ENCODE measurements at regions not wholly inside any gene's neighbourhood (a gene's known extent, or its start where the extent isn't known, plus 50 kb on each side); places are given as distances from the start of the nearest gene placed in this dataset.

DNA sequence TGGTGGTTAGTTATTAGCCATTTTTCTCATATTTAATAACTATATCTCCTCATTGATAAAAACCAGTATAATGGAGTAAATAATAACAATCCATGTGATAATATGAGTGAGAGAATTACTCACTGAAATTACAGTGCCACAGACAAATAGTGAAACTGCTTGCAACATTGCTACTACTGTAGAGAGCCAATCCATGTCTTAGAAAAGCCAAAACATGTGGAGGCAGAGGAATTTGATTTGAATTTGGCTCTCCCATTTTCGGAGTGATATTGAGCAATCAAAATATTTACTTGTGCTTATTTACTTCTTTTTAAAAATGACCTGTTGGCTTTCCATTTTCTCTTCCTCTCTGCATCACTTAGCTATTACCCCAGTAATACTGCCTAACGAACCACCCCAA is 288.3 kb upstream of the TCF4 start:
- Mint-ChIP-seq H3K27me3 (no peaks in the 10 kb centered on the region), H3K27ac (no peak overlapping the region), H3K9me3 (ENCODE audit: low read depth) (peaks cover 5% of the 10 kb centered on the region), H3K4me1 (no peaks in the 10 kb centered on the region), H3K4me3 (no peak overlapping the region), H3K36me3 (no peaks in the 10 kb centered on the region)
- CTCF ChIA-PET, result no interaction called here
- DNase-seq, result no peak
- ATAC-seq, result no peak

DNA sequence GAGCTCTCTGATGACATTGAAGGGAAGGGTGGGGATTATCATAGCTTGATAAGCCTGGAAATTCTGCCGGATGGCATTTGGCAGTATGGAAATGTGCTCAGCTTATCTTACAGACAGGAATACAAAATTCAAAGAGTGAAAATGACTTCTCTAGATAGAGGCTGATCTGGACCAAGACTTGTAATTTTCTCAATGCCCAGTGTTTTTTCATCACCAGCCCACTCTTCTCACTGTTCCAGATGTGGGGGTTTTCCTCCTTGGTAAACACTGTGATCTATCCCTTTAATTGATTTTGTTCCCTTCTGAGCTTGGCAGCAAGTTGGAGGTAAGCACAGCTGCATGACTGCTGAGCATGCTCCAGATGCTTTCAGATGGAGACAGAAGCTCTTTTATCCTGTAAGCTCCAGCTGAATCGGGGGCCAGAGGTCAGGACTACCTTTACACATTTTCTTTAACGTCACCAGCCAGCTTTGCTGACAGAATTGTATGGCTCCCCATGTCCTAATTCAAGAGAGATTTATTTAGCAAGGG is 287.4 kb upstream of the TCF4 start:
- CTCF ChIA-PET, result no interaction called here
- ATAC-seq, result no peak

DNA sequence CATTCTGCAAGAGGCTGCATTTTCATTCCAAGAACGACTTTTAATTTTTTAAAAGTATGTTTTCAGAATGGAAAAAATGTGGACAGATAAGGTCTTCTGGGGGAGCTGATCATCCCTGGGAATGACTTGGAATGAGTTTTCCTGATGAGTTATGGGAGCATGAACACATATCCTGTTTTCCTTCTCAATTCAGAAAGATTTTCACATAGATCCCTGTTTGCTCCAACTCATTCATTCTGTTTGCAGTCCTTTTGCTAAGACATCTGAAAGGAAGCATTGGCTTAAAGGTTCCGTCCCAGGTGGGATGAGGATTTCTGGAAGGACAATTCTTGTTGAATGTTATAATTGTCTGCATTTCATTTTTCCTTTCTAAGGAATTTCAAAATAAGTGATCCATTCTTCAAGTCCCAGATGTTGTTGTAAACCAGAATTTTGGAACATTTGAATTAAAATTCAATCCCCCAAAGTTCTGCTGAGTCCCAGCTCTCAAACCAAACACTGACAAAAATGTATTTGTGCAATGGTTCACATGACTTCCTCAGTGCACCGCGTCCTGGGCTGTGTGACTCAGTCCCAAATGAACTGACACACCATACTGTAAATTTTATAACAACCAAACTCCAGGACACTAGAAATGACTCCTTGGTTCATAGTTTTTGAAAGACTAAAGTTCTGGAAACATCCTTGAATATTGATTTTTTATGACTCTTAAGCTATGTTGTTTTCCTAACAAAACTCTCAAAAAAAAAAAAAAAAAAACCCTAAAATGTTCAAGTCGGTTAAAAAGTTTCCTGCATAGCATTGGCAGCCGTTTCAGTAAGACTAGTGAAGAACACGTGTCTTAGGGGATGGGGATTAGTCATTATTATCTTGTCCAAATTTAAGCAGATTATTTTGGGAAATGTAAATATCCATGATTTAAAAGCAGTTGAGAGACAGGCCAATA is 281.8 kb upstream of the TCF4 start:
- no peak for ATAC-seq
- H3K36me3 Mint-ChIP-seq, result no peaks in the 10 kb centered on the region
- no peaks in the 10 kb centered on the region for H3K27me3 Mint-ChIP-seq
- DNase-seq, result no peak
- peaks cover 6% of the 10 kb centered on the region for H3K9me3 Mint-ChIP-seq (ENCODE audit: low read depth)
- H3K27ac Mint-ChIP-seq, result no peak overlapping the region
- H3K4me3 Mint-ChIP-seq, result no peak overlapping the region
- CTCF ChIA-PET, result no interaction called here
- no peaks in the 10 kb centered on the region for H3K4me1 Mint-ChIP-seq

More for the DNA sequence above, 287.4 kb upstream of the TCF4 start:
- H3K27me3 Mint-ChIP-seq, result no peaks in the 10 kb centered on the region
- DNase-seq, result no peak
- H3K9me3 Mint-ChIP-seq (ENCODE audit: low read depth), result peaks cover 9% of the 10 kb centered on the region
- no peaks in the 10 kb centered on the region for H3K36me3 Mint-ChIP-seq
- H3K4me3 Mint-ChIP-seq, result no peak overlapping the region
- no peak overlapping the region for H3K27ac Mint-ChIP-seq
- H3K4me1 Mint-ChIP-seq, result no peaks in the 10 kb centered on the region

DNA sequence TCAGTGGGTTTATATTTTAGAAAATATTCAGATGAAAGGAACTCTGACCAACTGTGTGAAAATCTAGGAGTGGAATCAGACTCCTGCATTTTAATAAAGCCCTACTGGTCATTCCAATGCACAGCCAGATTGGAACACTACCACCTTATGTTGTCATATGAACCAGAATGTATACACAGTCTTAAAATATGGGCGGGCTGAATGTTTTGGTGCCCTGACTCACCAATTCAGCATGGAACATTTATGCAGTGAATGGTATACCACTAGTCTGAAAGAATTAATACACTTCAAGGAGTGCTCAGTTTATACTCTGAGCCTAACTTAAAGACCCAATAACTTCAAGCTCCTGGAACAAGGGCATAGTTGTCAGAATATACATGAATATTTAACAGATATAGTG is 280.9 kb upstream of the TCF4 start:
- Mint-ChIP-seq H3K36me3 (no peaks in the 10 kb centered on the region), H3K4me3 (no peak overlapping the region), H3K27ac (no peak overlapping the region), H3K9me3 (ENCODE audit: low read depth) (peaks cover 6% of the 10 kb centered on the region), H3K27me3 (no peaks in the 10 kb centered on the region), H3K4me1 (no peaks in the 10 kb centered on the region)
- ATAC-seq (no peak), DNase-seq (no peak)
- CTCF ChIA-PET, result no interaction called here

DNA sequence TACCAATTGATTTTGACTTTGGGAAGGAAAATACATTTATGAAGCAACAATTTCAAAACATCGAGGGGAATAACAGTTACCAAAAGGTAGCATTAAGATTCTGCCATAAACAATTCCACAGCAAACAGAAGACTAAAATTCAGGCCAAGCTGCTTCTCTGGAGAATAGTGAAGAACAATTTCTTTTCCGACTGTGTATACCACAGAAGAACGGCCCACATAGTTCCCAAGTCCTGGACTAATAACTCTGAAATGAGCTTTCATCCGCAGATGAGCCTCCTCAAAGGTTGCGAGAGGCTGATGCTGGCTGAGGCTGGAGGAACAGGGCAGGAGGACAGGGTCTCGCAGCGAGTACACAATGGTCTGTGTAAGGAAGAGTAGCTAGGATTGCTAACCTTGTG is 278.9 kb upstream of the TCF4 start:
- Mint-ChIP-seq H3K36me3 (no peaks in the 10 kb centered on the region), H3K4me3 (no peak overlapping the region), H3K9me3 (ENCODE audit: low read depth) (peaks cover 9% of the 10 kb centered on the region), H3K4me1 (no peaks in the 10 kb centered on the region), H3K27me3 (no peaks in the 10 kb centered on the region), H3K27ac (no peak overlapping the region)
- CTCF ChIA-PET, result no interaction called here
- ATAC-seq, result no peak
- no peak for DNase-seq

DNA sequence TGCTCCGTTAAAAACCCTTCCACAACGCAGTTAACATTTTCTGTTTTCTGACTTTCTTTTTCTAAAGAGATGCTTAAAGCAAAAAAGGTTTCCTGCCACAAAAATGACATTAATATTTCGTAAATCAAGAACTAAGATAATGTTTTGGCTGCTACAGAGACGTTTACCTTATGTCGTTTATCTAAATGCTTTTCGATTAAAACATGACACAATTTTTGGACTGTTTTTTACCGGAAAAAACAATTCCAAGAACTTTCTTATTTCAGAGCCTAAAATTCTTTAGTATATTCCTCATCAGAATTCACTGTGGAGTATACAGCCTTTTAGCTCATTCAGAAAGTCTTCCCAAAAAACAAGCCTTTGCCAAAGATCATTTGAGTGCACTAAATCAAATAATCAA is 278.0 kb upstream of the TCF4 start:
- Mint-ChIP-seq H3K4me3 (no peak overlapping the region), H3K36me3 (no peaks in the 10 kb centered on the region), H3K9me3 (ENCODE audit: low read depth) (peaks cover 9% of the 10 kb centered on the region), H3K4me1 (no peaks in the 10 kb centered on the region), H3K27me3 (no peaks in the 10 kb centered on the region), H3K27ac (no peak overlapping the region)
- no peak for ATAC-seq
- DNase-seq, result no peak
- CTCF ChIA-PET, result no interaction called here

DNA sequence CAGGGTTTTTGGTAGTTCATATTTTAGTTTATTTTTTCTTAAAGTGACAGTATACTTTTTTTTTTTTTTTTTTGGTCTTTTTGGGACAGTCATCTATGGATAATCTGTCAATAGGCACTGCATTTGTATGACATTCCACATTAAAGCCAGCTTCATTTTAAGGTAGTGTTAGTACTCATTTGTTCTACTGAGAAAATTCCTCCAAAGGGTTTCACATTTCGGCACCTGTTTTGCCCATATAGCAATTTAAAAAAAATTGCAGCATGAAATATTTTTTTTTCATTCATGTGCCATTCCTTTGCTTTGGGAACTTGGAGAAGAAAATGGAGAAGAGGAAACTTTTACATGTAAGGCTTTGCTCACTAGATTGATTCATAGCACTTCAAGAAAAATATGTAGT is 276.3 kb upstream of the TCF4 start:
- H3K27me3 Mint-ChIP-seq, result no peaks in the 10 kb centered on the region
- DNase-seq (no peak), ATAC-seq (no peak)
- no peaks in the 10 kb centered on the region for H3K36me3 Mint-ChIP-seq
- H3K4me1 Mint-ChIP-seq, result no peaks in the 10 kb centered on the region
- H3K4me3 Mint-ChIP-seq, result no peak overlapping the region
- CTCF ChIA-PET, result no interaction called here
- H3K27ac Mint-ChIP-seq, result no peak overlapping the region
- peaks cover 8% of the 10 kb centered on the region for H3K9me3 Mint-ChIP-seq (ENCODE audit: low read depth)

DNA sequence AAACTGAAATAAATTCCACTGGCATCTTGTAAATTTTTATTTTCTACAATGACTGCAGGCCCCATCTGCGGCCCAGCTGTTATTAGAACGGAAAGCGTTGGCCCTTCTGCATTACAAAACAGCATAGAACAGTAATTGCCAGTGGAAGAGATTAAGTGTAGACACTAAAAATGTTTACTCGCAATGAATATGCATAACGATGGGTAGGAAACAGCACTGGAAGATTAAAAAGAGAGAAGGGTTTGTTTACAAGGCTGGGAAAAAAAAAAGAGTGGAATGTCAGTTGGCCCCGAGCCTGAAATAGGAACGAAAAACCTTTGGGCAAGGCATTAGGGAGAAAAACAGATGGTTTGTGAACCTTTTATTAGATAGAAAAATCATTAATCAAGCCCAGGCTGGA is 275.9 kb upstream of the TCF4 start:
- peaks cover 10% of the 10 kb centered on the region for H3K9me3 Mint-ChIP-seq (ENCODE audit: low read depth)
- DNase-seq (no peak), ATAC-seq (no peak)
- H3K27me3 Mint-ChIP-seq, result no peaks in the 10 kb centered on the region
- no peak overlapping the region for H3K27ac Mint-ChIP-seq
- CTCF ChIA-PET, result no interaction called here
- no peaks in the 10 kb centered on the region for H3K36me3 Mint-ChIP-seq
- no peak overlapping the region for H3K4me3 Mint-ChIP-seq
- no peaks in the 10 kb centered on the region for H3K4me1 Mint-ChIP-seq

DNA sequence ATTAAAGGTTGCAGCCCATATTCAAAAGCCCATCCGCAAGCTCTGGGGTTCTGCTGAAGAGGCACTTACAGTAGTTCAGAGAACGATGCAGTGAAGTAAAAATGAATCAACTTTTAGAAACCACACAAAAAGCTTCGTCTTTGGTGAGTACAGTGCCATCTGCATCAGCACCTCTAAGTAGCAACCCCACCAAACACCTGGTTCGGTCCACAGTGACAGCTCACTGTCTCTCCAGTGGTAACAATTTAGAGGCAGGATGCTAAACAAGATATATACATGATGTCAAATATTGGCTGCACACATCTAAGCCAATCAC is 275.4 kb upstream of the TCF4 start:
- no peak overlapping the region for H3K4me3 Mint-ChIP-seq
- H3K27ac Mint-ChIP-seq, result no peak overlapping the region
- no peaks in the 10 kb centered on the region for H3K36me3 Mint-ChIP-seq
- H3K9me3 Mint-ChIP-seq (ENCODE audit: low read depth), result peaks cover 10% of the 10 kb centered on the region
- DNase-seq (no peak), ATAC-seq (no peak)
- CTCF ChIA-PET, result no interaction called here
- no peaks in the 10 kb centered on the region for H3K4me1 Mint-ChIP-seq
- no peaks in the 10 kb centered on the region for H3K27me3 Mint-ChIP-seq

DNA sequence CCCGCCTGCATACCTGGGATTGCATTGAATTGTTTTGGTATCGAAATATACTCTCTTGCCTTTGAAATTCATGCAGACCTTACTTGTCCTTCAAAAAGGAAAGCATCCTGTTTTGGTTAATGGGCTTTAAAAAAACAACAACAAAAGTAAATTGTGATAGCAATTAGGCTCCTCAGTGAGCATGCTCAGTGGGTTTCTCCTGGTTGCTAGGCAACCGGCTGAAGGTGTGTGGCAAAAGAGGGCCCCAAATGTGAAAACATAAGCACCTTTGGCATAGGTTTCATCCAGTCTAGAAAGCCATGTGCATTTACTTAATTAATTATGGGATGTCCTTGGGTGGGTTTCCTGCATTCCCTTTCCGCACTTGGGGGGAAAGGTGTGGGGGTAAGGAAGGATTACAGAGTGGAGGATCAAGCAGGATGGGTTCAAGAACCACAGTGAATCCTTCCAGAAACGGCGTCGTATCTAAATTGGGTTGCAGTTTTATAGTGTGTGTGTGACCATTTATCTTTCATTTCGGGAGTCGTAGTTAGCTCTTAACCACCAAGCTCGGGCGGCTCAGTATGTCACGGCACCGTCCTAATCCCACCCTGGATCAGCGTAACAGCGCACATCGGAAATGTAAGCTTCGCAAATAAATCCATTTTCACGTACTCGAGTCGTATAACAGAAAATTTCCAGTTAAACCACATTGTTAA is 274.9 kb upstream of the TCF4 start:
- no peaks in the 10 kb centered on the region for H3K4me1 Mint-ChIP-seq
- H3K36me3 Mint-ChIP-seq, result no peaks in the 10 kb centered on the region
- peaks cover 10% of the 10 kb centered on the region for H3K9me3 Mint-ChIP-seq (ENCODE audit: low read depth)
- no peak for DNase-seq
- H3K27me3 Mint-ChIP-seq, result no peaks in the 10 kb centered on the region
- H3K27ac Mint-ChIP-seq, result no peak overlapping the region
- ATAC-seq, result no peak
- H3K4me3 Mint-ChIP-seq, result no peak overlapping the region
- CTCF ChIA-PET, result no interaction called here

DNA sequence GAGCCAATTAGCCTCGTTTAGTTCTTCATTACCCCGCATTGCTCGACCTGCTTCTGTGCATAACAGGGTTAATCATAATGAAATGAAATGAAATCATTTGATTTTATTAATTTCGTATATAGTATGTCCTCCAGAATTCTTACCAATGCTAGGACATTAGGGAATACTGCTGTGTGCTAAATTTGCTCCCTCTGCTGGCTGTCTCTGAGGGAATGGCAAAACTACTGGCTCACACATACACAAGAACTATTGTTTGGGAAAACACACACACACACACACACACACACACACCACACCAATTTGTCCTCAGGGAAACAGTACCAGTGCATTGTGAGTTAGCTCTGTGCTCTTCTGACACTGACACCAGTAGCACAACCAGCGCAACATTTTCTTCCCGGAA is 273.3 kb upstream of the TCF4 start:
- CTCF ChIA-PET, result no interaction called here
- Mint-ChIP-seq H3K36me3 (no peaks in the 10 kb centered on the region), H3K4me1 (no peaks in the 10 kb centered on the region), H3K27ac (no peak overlapping the region), H3K9me3 (ENCODE audit: low read depth) (peaks cover 10% of the 10 kb centered on the region), H3K27me3 (no peaks in the 10 kb centered on the region), H3K4me3 (no peak overlapping the region)
- DNase-seq, result no peak
- no peak for ATAC-seq

DNA sequence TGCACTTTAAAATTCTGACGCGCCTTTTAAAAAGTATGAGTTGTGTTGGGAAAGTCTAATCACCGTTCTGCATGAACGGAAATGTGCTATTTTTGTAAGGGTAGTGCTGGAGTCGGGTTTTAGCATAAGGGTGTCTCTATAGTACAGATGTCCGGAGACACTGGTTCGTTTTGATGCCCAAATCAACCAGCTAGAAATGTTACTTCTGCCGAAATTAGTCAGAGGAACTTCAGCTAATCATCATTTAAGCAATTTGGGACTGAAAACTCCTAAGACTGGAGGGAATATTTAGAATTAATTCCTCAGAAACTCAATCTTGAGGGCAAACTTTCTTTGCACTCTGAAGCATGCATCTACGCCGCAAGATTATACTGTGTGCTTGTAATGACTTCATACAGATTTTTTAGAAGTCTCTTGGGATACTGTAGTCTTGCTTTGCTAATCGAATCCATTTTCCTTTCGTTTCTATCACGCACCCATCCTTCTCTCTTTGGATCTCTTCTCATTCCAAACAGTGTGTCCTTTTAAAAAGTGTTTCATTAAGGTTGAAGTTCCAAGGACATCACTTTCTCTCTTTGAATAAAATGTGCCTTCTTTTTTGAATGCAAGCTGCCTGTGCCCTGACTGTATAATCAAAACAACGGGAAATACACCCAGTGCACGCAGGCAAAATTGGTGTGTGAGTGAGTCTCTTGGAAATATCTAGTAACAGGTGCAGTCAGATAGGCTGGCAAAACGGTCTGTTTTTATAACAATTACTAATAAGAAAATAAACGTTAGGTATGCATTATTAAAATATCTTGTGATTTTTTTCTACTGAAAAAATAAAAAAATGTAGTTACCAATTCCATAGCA is 270.9 kb upstream of the TCF4 start:
- Mint-ChIP-seq H3K4me1 (no peaks in the 10 kb centered on the region), H3K27ac (no peak overlapping the region), H3K4me3 (no peak overlapping the region), H3K9me3 (ENCODE audit: low read depth) (peaks cover 11% of the 10 kb centered on the region), H3K36me3 (no peaks in the 10 kb centered on the region), H3K27me3 (no peaks in the 10 kb centered on the region)
- no peak for ATAC-seq
- CTCF ChIA-PET, result no interaction called here
- no peak for DNase-seq

DNA sequence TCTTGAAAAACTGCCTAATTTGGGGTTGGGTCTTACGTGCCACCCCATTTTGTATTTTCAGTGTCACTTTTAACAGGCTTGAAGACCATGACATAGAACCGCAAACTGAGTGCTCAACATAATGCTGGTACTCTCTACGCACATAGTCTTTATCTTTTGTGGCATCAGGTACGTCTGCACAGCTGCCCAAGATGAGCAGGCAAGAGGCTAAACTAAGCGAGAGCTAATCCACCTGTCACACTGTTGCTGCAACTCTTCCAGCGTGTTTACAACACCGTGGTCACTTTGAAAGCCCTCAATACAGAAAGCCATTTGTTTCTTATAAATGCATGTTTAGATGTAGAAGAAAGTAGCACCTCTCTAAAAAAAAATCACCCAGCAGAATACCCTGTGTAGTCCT is 270.0 kb upstream of the TCF4 start:
- Mint-ChIP-seq H3K36me3 (no peaks in the 10 kb centered on the region), H3K27me3 (no peaks in the 10 kb centered on the region), H3K4me3 (no peak overlapping the region), H3K27ac (no peak overlapping the region), H3K4me1 (no peaks in the 10 kb centered on the region), H3K9me3 (ENCODE audit: low read depth) (peaks cover 9% of the 10 kb centered on the region)
- ATAC-seq (no peak), DNase-seq (no peak)
- CTCF ChIA-PET, result no interaction called here
